ENCODE measurements at regions not wholly inside any gene's neighbourhood (a gene's known extent, or its start where the extent isn't known, plus 50 kb on each side); places are given as distances from the start of the nearest gene placed in this dataset.

DNA sequence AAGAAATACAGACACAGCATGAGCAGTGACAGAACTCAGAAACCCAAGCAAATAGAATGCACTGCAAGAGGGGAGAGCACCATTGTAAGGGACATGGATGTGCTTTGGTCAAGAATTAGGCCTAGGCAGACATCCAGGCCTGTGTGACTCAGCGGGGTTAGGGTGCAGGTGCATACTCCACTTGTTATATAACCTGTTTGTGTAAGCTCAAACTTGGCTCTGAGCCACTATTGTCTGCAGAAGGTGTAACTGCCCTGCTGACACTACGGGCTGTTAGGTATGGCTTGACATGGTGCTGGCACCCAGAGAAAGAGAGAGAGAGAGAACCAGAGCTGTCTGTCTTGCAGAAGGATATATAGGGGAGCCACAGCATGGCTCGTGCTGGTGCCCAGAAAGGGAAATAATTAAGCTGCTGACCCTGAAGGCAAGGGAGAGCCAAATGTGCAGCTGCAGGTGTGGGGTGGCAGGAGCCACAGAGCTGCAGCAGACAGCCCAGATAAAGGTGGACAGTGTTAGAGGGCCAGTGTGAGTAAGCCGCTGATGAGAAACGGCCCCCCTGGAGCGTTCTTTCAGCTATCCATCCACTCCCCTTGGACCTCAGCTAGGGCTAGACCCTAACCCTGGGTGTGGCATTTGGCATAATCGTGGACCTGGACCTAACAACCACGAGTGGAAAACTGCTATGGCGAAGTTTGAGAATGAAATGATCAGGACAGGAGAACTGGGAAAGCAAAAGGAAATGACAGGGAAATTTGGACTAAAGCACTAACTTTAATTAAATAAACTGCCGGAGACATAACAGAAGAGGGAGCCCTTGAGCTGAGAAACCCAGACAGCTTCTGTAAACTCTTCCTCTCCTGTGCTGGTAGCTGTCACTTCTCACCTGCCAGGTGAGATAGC is 253.0 kb upstream of the CCDC179 start:
- DNase-seq (peak; percentile 37 to 80 (median 71)), ATAC-seq (ENCODE audit: insufficient read depth, low FRiP score) (no peak)
- H3K4me1 ChIP-seq (ENCODE audit: control insufficient read depth in 5 of 5, insufficient read depth in 5 of 5, low read length in 5 of 5): peaks cover 0 to 7% (median 0%) of the 10 kb centered on the region in 5 donors
- no peak overlapping the region for H3K27ac ChIP-seq (ENCODE audit: low read depth in 1 of 2, low read length in 1 of 2)
- no peaks in the 10 kb centered on the region for H3K36me3 ChIP-seq (ENCODE audit: control insufficient read depth in 4 of 4, insufficient read depth in 4 of 4, low read length in 4 of 4)
- H3K9ac ChIP-seq (ENCODE audit: insufficient read depth in 1 of 2, low read length in 2 of 2): no peak overlapping the region
- peak overlapping the region; percentile 19 for H3K4me3 ChIP-seq
- no peaks in the 10 kb centered on the region for H3K27me3 ChIP-seq (ENCODE audit: control insufficient read depth in 3 of 3, insufficient read depth in 3 of 3, low read length in 2 of 3)
- peak; percentile 13 for TF ChIP-seq CTCF (IDR thresholded peaks at IDR 0.05; ENCODE audit: control extremely low read depth, extremely low read depth)
- 28 to 32% methylated on average over 10 of the region's 10 CpGs for WGBS, 2 donors
- no peaks in the 10 kb centered on the region for H3K9me3 ChIP-seq (ENCODE audit: control insufficient read depth in 4 of 4, insufficient read depth in 3 of 4, low read length in 3 of 4)

- no peak for ATAC-seq (ENCODE audit: insufficient read depth, low FRiP score)
- H3K27me3 ChIP-seq (ENCODE audit: control insufficient read depth in 3 of 3, insufficient read depth in 3 of 3, low read length in 2 of 3): no peaks in the 10 kb centered on the region
- H3K36me3 ChIP-seq (ENCODE audit: control insufficient read depth in 4 of 4, insufficient read depth in 4 of 4, low read length in 4 of 4): no peaks in the 10 kb centered on the region
- peaks cover 0 to 7% (median 0%) of the 10 kb centered on the region in 5 donors for H3K4me1 ChIP-seq (ENCODE audit: control insufficient read depth in 5 of 5, insufficient read depth in 5 of 5, low read length in 5 of 5)
- no peak overlapping the region for H3K9ac ChIP-seq (ENCODE audit: insufficient read depth in 1 of 2, low read length in 2 of 2)
- WGBS, 2 donors: 60 to 68% methylated on average over 1 of the region's 1 CpG
- no peak for DNase-seq
- H3K4me3 ChIP-seq: no peak overlapping the region
- no peak overlapping the region for H3K27ac ChIP-seq (ENCODE audit: low read depth in 1 of 2, low read length in 1 of 2)
- no peak for TF ChIP-seq CTCF (IDR thresholded peaks at IDR 0.05; ENCODE audit: control extremely low read depth, extremely low read depth)
- no peaks in the 10 kb centered on the region for H3K9me3 ChIP-seq (ENCODE audit: control insufficient read depth in 4 of 4, insufficient read depth in 3 of 4, low read length in 3 of 4)
Measured at GRCh38 chr11:23113887-23114216, 253.6 kb upstream of the CCDC179 start.

GRCh38 chr11:23123753-23124152 is 263.5 kb upstream of the CCDC179 start:
- 43 to 56% methylated on average over 3 of the region's 3 CpGs for WGBS, 2 donors
- DNase-seq (peak; percentile 19 to 44 (median 26)), ATAC-seq (ENCODE audit: insufficient read depth, low FRiP score) (no peak)
- Histone ChIP-seq H3K4me3 (no peak overlapping the region), H3K9ac (ENCODE audit: insufficient read depth in 1 of 2, low read length in 2 of 2) (no peak overlapping the region), H3K36me3 (ENCODE audit: control insufficient read depth in 4 of 4, insufficient read depth in 4 of 4, low read length in 4 of 4) (no peaks in the 10 kb centered on the region), H3K27me3 (ENCODE audit: control insufficient read depth in 3 of 3, insufficient read depth in 3 of 3, low read length in 2 of 3) (no peaks in the 10 kb centered on the region), H3K27ac (ENCODE audit: low read depth in 1 of 2, low read length in 1 of 2) (no peak overlapping the region), H3K9me3 (ENCODE audit: control insufficient read depth in 4 of 4, insufficient read depth in 3 of 4, low read length in 3 of 4) (no peaks in the 10 kb centered on the region), H3K4me1 (ENCODE audit: control insufficient read depth in 5 of 5, insufficient read depth in 5 of 5, low read length in 5 of 5) (peaks cover 0 to 6% (median 0%) of the 10 kb centered on the region in 5 donors)
- no peak for TF ChIP-seq CTCF (IDR thresholded peaks at IDR 0.05; ENCODE audit: control extremely low read depth, extremely low read depth)

Measured in lung (tissue), 11 donors.